ENCODE measurements at regions not wholly inside any gene's neighbourhood (a gene's known extent, or its start where the extent isn't known, plus 50 kb on each side); places are given as distances from the start of the nearest gene placed in this dataset.

- TF ChIP-seq SIN3A (IDR thresholded peaks at IDR 0.05; ENCODE audit: borderline replicate concordance, insufficient read depth, low read length) (no peak), TAF1 (IDR thresholded peaks at IDR 0.05; ENCODE audit: borderline replicate concordance, insufficient read depth, low read length) (no peak), REST (IDR thresholded peaks at IDR 0.05; ENCODE audit: insufficient read depth in 1 of 2, low read depth in 2 of 2, low read length in 2 of 2) (no peak), FOXP2 (optimal IDR thresholded peaks at IDR 0.05; ENCODE audit: borderline replicate concordance, extremely low read depth, extremely low read length, insufficient read depth) (no peak), POLR2AphosphoS5 (IDR thresholded peaks at IDR 0.05; ENCODE audit: low read depth, low read length) (no peak)
These were observed 53.4 kb upstream of the GJB5 start for GRCh38 chr1:34701326-34702060.

All from PFSK-1 (cell line).